Neural crest cell (in vitro differentiated cells): ENCODE measurements at regions not wholly inside any gene's neighbourhood (a gene's known extent, or its start where the extent isn't known, plus 50 kb on each side); places are given as distances from the start of the nearest gene placed in this dataset.

Experiments
- DNase-seq: peaks from one replicate; pipeline ENCODE4 v3.0.0; 2021; ENCODE audit warnings: low read depth, mixed read lengths, low spot score
- H3K27ac Mint-ChIP-seq: one replicate; pipeline ENCODE4 v1.8.0; 2021; ENCODE audit warnings: mild to moderate bottlenecking, mixed read lengths; ENCODE audit not compliant: unreplicated experiment
- H3K27me3 Mint-ChIP-seq: 2 replicates; pipeline ENCODE4 v1.8.0; 2021; ENCODE audit warnings: low read depth, mild to moderate bottlenecking, mixed read lengths
- H3K36me3 Mint-ChIP-seq: 2 replicates; pipeline ENCODE4 v1.8.0; 2021; ENCODE audit warnings: low read depth, mild to moderate bottlenecking, mixed read lengths
- H3K4me1 Mint-ChIP-seq: 2 replicates; pipeline ENCODE4 v1.8.0; 2021; ENCODE audit warnings: mixed read lengths
- H3K4me3 Mint-ChIP-seq: one replicate; pipeline ENCODE4 v1.8.0; 2021; ENCODE audit warnings: mild to moderate bottlenecking, mixed read lengths
- H3K9me3 Mint-ChIP-seq: 2 replicates; pipeline ENCODE4 v1.8.0; 2021; ENCODE audit warnings: mixed read lengths
- CTCF ChIP-seq: fragments of 200-600 bp; sonication (generic); conservative IDR thresholded peaks from 2 replicates; pipeline ENCODE4 v1.5.0; 2021; ENCODE audit warnings: antibody characterized with exemption, mild to moderate bottlenecking

DNA sequence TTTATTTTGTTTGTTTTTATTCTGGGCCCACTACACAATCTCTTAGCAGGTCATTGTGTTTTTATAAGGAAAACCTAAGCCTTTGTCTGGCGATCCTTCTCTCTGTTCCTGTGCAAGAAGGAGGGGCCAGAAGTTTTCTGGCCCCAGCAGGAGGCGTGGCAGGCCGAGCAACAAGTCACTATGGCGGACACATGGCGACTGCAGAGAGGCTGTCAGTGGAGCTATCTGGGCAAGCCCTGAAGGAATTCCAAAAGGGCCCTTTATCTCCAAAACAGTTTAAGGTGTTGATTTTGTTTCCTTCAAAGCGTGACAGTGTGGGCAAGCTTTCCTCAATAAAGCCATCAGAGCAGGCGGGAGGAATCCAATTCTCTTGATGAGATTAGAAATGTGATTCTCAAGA, 118.8 kb upstream of the CTAGE1 start:
- no peak overlapping the region for H3K4me3 Mint-ChIP-seq
- DNase-seq, result no peak
- H3K4me1 Mint-ChIP-seq, result peaks cover 5% of the 10 kb centered on the region
- no peaks in the 10 kb centered on the region for H3K27me3 Mint-ChIP-seq
- no peak for TF ChIP-seq CTCF
- no peak overlapping the region for H3K27ac Mint-ChIP-seq
- no peaks in the 10 kb centered on the region for H3K36me3 Mint-ChIP-seq
- H3K9me3 Mint-ChIP-seq, result peaks cover 3% of the 10 kb centered on the region

DNA sequence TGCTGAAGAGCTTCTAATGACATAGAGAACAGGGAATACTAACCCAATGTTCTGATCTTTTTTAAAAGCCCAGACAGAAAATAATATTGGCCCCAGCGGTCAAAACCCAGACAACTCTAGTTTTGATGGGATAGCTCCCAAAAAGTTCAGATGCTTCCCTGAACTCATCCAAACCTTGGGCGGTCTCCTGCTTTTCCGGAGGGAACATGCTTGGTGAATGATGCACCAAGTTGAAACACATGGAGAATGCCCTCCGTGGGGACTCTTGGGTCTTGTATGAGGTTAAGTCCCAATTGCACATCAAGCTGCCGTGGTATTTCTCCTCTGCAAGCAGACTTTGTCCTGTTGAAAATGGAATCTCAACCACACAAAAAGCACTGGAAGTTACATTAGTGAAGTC, 120.7 kb upstream of the CTAGE1 start:
- Mint-ChIP-seq H3K4me3 (no peak overlapping the region), H3K27ac (no peak overlapping the region), H3K4me1 (peaks cover 5% of the 10 kb centered on the region)

GRCh38 chr18:22539051-22539765, 121.5 kb upstream of the CTAGE1 start:
- Mint-ChIP-seq H3K36me3 (no peaks in the 10 kb centered on the region), H3K27me3 (no peaks in the 10 kb centered on the region), H3K27ac (no peak overlapping the region), H3K4me3 (no peak overlapping the region), H3K9me3 (peaks cover 3% of the 10 kb centered on the region), H3K4me1 (peaks cover 5% of the 10 kb centered on the region)
- DNase-seq, result no peak
- no peak for TF ChIP-seq CTCF

More for the DNA sequence above, 120.7 kb upstream of the CTAGE1 start:
- Mint-ChIP-seq H3K36me3 (no peaks in the 10 kb centered on the region), H3K27me3 (no peaks in the 10 kb centered on the region), H3K9me3 (peaks cover 3% of the 10 kb centered on the region)
- TF ChIP-seq CTCF, result no peak
- no peak for DNase-seq

DNA sequence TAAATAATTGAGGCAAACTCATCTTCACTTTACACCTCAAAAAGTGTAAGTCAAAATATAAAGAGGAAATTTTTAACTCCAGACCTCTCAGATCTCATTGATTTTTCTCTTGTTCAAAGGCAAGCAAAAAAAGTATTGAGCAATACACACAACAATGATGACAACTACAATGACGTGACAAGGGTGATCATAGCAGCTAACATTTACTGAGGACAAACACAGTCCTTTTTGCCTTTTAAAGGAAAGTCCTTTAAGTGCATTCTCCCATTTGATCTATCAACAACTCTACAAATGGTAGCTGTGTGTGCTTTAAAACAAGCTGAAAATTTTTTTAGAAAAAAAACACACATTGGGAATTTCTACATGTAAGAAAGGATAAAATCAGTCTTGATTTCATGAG, 123.5 kb upstream of the CTAGE1 start:
- no peak for TF ChIP-seq CTCF
- Mint-ChIP-seq H3K9me3 (peaks cover 3% of the 10 kb centered on the region), H3K4me1 (peaks cover 8% of the 10 kb centered on the region), H3K4me3 (no peak overlapping the region), H3K36me3 (no peaks in the 10 kb centered on the region), H3K27me3 (no peaks in the 10 kb centered on the region), H3K27ac (no peak overlapping the region)
- no peak for DNase-seq

DNA sequence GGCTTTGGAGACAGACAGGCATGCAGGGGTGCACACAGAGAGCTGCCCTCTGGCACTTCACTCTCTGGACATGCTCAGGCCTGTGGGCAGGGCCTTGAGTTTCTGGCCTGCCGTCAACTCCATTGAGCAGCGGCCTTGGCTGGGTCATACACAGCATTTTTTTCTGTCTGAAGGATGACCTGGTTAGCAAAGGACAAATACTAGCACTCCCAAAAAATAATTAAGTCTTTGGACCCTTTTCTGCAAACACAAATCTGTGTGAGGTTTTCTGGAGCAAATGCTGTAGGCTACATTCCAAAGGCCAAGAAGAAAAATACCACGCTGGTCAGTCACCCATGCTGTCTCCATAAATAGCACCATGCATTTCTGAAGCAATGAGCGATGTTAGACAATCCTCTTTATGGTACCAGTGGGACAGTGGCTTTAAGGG, 124.7 kb upstream of the CTAGE1 start:
- H3K36me3 Mint-ChIP-seq, result no peaks in the 10 kb centered on the region
- no peak for TF ChIP-seq CTCF
- H3K27me3 Mint-ChIP-seq, result no peaks in the 10 kb centered on the region
- no peak for DNase-seq
- no peak overlapping the region for H3K4me3 Mint-ChIP-seq
- peaks cover 4% of the 10 kb centered on the region for H3K4me1 Mint-ChIP-seq
- no peak overlapping the region for H3K27ac Mint-ChIP-seq
- H3K9me3 Mint-ChIP-seq, result peaks cover 3% of the 10 kb centered on the region
